ENCODE measurements at regions not wholly inside any gene's neighbourhood (a gene's known extent, or its start where the extent isn't known, plus 50 kb on each side); places are given as distances from the start of the nearest gene placed in this dataset.

GRCh38 chr6:113648698-113649097, 208.4 kb upstream of the MARCKS start:
- no peak overlapping the region for H3K27ac ChIP-seq (ENCODE audit: low read depth)
- no peak for TF ChIP-seq POLR2AphosphoS5 (IDR thresholded peaks at IDR 0.05; ENCODE audit: low read depth)
- no peak for TF ChIP-seq NANOG (IDR thresholded peaks at IDR 0.05; ENCODE audit: borderline replicate concordance)
- TF ChIP-seq REST (IDR thresholded peaks at IDR 0.05; ENCODE audit: unreplicated experiment), result no peak
- TF ChIP-seq ZNF462 (CRISPR knock-in tag; IDR thresholded peaks at IDR 0.05), result no peak
- TF ChIP-seq STAT1 (IDR thresholded peaks at IDR 0.05; ENCODE audit: unreplicated experiment), result no peak
- TF ChIP-seq ZNF114 (CRISPR knock-in tag; IDR thresholded peaks at IDR 0.05), result no peak
- no peak for TF ChIP-seq CREB1 (CRISPR knock-in tag; IDR thresholded peaks at IDR 0.05; ENCODE audit: low read depth)
- TF ChIP-seq CTCF (conservative IDR thresholded peaks at IDR 0.05; ENCODE audit: low read depth in 2 of 2), result no peak
- TF ChIP-seq ZNF331 (CRISPR knock-in tag; IDR thresholded peaks at IDR 0.05; ENCODE audit: low read depth), result no peak
- TF ChIP-seq EZH2 (IDR thresholded peaks at IDR 0.05; ENCODE audit: low read depth, unreplicated experiment), result no peak
- no peak for TF ChIP-seq EZH2phosphoT487 (IDR thresholded peaks at IDR 0.05; ENCODE audit: unreplicated experiment)
- no peak for TF ChIP-seq JUNB (IDR thresholded peaks at IDR 0.05; ENCODE audit: unreplicated experiment)
- TF ChIP-seq ETS1 (IDR thresholded peaks at IDR 0.05), result no peak
- no peaks in the 10 kb centered on the region for H4K20me1 ChIP-seq (replicated peaks; ENCODE audit: insufficient read depth)
- Mint-ChIP-seq H3K4me1 (peaks cover 18% of the 10 kb centered on the region; the same call in 2 of the 3 replicates), H3K27me3 (ENCODE audit: insufficient read depth, low read depth, poor library complexity) (peaks cover 5% of the 10 kb centered on the region), H3K36me3 (ENCODE audit: low read depth) (no peaks in the 10 kb centered on the region), H3K27ac (no peak overlapping the region), H3K9me3 (no peaks in the 10 kb centered on the region), H3K4me3 (no peak overlapping the region)
- 0 out of 2 replicates have a peak overlapping the region, but pooled peaks have one; percentile 25 for H2AFZ ChIP-seq
- no peaks in the 10 kb centered on the region for H3K27me3 ChIP-seq (ENCODE audit: insufficient read depth)
- no peak overlapping the region for H3K4me2 ChIP-seq
- H3K79me2 ChIP-seq (replicated peaks; ENCODE audit: insufficient read depth), result no peaks in the 10 kb centered on the region
- no peaks in the 10 kb centered on the region for H3K36me3 ChIP-seq (ENCODE audit: insufficient read depth)
- no peaks in the 10 kb centered on the region for H3F3A ChIP-seq (replicated peaks; ENCODE audit: low read depth)
- no peaks in the 10 kb centered on the region for H3K9me2 ChIP-seq (ENCODE audit: insufficient read depth)
- DNase-seq (ENCODE audit: low spot score) (no peak), ATAC-seq (no peak)
- H3K4me3 ChIP-seq, result no peak overlapping the region
- peaks cover 10% of the 10 kb centered on the region; the same call in 1 of the 2 replicates for H3K4me1 ChIP-seq (ENCODE audit: insufficient read depth)
